DMS 273 treated with DMSO at 0.1 percent for 48 hours (cell line): ENCODE measurements at regions not wholly inside any gene's neighbourhood (a gene's known extent, or its start where the extent isn't known, plus 50 kb on each side); places are given as distances from the start of the nearest gene placed in this dataset.

Source experiments
- DNase-seq: peaks from one replicate; lab custom pipeline; 2025; lab: John Stamatoyannopoulos, UW

GRCh38 chr17:70653850-70654249, 484.5 kb downstream of the KCNJ2 start:
- no peak for DNase-seq

DNA sequence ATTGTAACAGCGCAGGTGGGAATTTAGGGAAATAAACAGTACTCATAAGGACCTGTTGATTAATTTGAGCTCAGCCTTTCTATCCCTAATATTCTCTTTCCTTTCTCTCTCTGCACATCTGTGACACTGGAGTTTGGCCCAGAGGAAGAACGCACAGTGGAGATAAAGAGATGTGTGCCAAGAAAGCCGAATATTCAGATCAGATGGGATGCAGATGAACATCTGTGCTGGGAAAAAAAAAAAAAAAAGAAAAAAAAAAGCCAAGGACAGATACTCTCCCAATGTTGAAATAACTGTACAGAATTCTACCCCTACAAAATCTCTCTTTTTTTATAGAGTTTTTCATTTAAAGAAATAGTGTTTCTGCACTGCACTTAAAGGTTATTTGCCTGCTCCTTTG, 485.4 kb downstream of the KCNJ2 start:
- peak; percentile 6 for DNase-seq

- peak; percentile 20 for DNase-seq
Measured at GRCh38 chr17:70655176-70655958, 486.0 kb downstream of the KCNJ2 start.

DNA sequence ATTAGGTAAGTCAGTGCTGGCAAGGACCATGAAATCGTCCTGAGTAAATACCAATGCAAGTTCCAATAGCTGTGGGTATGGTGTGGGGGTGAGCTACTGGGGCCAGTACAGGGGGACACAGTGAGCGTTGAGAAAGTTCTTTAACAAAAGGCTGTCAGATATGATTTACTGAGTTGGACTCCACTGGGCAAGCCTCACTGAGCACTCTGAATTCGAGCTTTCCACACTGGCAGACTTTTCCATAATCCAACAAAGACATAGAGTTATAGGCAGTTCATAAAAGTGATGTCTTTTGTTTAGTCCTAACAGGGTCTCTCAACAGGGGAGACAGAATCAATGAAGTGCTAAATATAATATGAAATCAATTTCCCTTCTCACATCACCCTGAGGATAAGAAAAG, 489.0 kb downstream of the KCNJ2 start:
- DNase-seq, result no peak

DNA sequence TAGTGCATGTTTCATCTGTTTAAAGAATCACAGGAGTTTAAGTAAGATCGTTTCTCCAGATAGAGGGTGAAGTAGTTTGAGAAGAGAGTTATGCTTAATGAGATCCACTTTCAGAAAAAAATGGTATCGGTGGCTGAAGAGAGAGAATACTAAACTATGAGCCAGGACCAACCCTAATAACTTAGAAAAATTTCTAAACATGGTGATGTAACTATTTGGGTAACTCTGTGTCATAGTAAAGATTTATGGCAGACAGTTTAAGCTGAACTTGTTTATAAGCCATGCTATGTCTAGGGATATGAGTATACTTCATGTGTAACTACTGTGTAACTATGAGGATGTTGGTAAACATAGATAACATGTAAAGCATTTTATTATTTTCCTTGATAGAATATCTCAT, 489.5 kb downstream of the KCNJ2 start:
- DNase-seq, result no peak

- no peak for DNase-seq
Measured at GRCh38 chr17:70661342-70662222, 492.2 kb downstream of the KCNJ2 start.

GRCh38 chr17:70668276-70668937, 499.1 kb downstream of the KCNJ2 start:
- no peak for DNase-seq

GRCh38 chr17:70668938-70669778, 499.8 kb downstream of the KCNJ2 start:
- no peak for DNase-seq

DNA sequence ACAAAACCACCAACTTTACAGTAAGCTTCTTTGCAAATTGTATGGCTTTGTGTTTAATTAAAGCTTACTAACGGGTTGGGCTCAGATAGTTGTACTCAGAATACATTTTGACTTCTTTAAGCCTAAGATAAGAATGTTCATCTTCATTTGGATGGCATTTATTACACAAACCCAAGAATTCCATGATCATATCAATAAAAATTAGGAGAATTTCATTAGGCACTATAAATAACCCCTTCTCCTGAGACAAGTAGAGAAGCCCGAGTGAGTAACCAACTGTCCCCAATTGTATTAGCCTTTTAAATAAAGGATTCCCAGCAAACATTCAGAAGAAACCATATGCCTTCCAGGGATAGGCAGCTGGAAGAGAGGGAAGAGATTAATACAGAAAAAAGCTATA, 504.7 kb downstream of the KCNJ2 start:
- no peak for DNase-seq

DNA sequence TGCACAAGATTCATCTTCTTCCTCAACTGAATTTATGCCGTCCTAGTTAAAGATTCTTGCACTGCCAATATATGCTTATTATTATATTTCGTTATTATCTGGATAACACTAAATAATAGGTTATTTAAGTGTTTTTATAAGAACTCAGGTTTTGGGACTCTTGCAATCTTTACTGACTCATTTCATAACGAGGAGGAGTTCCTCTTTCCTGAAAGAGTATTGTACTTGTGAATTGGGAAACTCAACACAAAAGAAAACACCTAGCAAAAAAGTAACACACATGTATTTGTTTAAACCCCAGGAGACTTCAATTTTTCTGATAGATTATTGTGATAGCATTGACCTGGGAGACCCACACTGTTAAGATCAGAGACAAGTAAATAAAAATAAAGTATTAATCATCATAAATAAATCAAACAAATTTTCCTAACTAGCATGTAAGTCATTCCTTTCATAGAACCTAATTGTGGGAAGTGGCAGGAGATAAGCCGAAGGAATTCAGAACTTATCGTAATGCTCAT, 505.8 kb downstream of the KCNJ2 start:
- DNase-seq, result no peak

GRCh38 chr17:70677783-70678647, 508.7 kb downstream of the KCNJ2 start:
- no peak for DNase-seq

- no peak for DNase-seq
Measured at GRCh38 chr17:70678889-70679288, 509.6 kb downstream of the KCNJ2 start.

GRCh38 chr17:70683936-70684335, 514.6 kb downstream of the KCNJ2 start:
- DNase-seq, result no peak

DNA sequence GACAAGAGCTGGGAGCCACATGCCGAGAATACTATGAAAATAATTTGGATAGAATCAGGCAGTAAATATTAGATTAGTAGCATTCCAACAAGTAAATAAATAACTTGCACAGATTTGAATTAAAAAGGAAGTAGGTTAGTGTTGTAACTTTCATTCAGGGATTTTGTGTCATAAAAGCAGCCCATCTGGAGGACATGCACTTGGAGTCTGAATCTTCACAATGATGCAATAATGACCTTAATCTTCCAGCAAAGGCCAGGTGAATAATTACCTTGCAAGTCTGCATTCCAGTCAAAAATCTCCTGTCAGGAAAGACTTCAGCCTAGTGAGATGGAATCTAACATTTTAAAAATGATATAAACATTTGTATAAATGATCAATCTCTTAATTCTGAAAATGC, 518.1 kb downstream of the KCNJ2 start:
- DNase-seq, result no peak

DNA sequence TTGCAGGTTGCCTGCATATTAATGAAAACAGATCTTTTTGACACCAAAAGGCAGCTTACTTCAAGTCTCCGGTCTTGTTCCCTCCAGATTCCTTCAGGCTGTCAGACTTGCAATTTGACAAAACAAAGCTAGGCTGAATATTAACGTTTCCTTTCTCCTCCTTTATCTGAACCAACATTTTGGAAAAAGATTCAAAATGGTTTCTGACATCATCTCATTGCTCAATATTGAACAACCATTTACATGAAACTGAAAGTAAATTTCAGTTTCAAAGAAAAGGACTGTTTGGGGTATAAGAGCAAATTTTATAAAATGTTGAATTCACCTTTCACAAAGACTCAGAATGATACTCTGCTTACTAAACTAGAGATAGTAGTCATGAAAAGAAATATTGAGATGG, 521.8 kb downstream of the KCNJ2 start:
- no peak for DNase-seq

DNA sequence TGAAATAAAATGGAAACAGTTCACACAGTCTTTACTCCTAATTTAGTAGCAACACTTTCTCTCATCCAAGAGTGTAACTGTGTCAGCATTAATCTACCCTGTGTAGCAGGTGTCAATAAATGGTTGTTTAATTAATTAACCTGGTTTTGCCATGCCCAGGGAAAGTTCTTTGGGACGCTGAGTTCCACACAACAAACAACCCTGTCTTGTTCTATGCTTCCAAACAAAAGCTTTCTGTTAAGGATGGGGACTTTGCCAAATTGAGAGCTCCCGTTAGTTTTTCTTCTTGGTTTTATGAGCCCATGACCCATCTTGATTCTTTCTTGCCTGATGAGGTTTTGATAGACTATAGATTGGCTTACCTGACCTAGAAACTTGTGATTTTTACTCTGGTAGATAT, 530.1 kb downstream of the KCNJ2 start:
- no peak for DNase-seq

DNA sequence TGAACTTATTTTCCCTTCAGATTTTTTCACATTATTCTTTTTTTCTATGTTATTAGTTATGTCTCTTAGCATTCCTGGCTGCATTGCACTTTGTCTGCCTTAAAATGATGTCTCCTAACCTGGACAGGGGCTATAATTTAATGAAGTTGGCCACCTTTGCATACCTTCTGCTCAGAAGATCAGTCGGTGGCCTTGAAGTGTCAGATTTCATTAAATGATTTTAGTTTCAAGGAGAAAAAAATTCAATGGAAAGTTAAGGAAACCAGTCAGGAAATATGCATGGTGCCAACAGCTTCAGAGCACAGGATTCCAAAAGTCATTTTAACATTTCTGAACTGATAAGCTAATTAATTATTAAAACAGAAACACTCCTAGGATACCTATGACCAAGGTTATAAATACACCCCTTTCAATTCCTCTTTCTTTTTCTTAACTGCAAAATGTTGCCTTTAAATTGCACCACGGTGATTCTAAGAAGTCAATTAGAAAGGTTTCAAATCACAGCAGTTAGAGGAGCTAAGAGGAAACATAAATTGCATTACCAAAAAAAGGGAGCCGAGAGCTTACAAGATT, 533.4 kb downstream of the KCNJ2 start:
- DNase-seq, result no peak

DNA sequence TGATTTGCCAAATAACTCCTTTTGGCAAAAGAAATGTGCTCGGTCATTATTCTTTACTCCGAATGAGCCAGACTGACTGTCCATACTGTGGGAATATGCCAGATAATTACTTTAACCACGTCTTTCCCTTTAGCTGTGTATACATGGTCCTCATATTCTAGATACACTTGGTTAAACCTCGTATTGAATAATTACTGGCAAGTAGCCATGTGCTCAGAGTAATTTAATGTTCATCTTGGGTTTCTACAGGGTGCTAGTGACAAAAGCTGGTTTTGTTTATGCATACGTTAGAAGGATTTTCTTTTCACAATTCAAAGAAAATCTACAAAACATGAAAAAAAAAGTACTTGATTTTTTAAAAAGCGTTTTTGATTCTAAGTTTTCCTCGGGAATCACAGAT, 540.3 kb downstream of the KCNJ2 start:
- no peak for DNase-seq

- DNase-seq, result no peak
Measured at GRCh38 chr17:70713694-70714093, 544.4 kb downstream of the KCNJ2 start.

DNA sequence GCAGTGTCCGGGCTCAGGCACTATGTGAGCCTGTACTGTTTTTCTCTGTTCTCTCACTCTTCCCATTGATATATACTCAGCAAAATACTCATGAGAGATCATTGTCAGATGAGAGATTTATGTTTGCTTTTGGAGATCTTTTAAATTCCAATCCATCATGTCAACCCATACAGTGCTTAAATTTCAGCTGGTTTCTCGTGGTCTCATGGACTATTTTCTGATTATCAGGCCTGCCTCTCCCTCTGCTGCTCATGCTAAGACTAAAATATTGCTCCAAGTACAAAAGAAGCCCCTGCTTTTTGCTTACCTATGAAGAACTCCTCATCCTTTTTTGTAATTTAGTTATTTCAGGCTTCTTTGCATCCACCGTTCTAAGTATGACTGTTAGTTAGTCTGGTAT, 547.2 kb downstream of the KCNJ2 start:
- DNase-seq, result no peak
